ENCODE measurements at regions not wholly inside any gene's neighbourhood (a gene's known extent, or its start where the extent isn't known, plus 50 kb on each side); places are given as distances from the start of the nearest gene placed in this dataset.

DNA sequence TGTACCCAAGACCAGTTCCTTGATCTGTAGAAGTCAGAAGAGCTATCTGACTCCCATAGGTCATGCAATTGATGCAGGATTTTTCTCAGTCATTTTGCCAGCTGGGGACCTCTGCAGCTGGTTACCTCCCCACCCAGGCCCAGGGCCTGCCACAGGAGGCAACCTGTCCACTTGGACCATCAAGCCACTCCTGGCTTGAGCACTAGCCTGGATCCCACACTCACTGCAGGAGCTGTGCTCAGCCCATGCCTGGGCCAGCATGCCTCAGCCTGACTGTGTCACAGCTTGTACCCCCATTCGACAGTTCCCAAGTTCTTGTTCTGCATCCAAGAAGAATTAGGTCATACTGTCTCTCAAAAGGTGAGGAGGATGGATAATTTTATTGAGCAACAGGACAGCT lies 189.4 kb downstream of the PCDH17 start:
- BruUV-seq (replicated peaks), result no TSS peak
- WGBS (ENCODE audit: low lambda C conversion rate), result 9% methylated on average over 1 of the region's 1 CpG
- H3K27me3 ChIP-seq (ENCODE audit: control insufficient read depth in 1 of 2, insufficient read depth in 2 of 2, low read length in 2 of 2), result no peaks in the 10 kb centered on the region
- no peak overlapping the region for H3K27ac ChIP-seq (ENCODE audit: extremely low read length, insufficient read depth, low read length)
- no peaks in the 10 kb centered on the region for H4K20me1 ChIP-seq (ENCODE audit: insufficient read depth, low read length)
- intact Hi-C loops (cut with micrococcal nuclease; ENCODE audit: unreplicated experiment) (no loop called here), in situ Hi-C loops (cut with HindIII; ENCODE audit: extremely low pct_ligation_motif_present, low pct_unique_long_range_greater_than_20kb) (no loop called here)
- H3K4me3 ChIP-seq (replicated peaks in 1 of 3; ENCODE audit: insufficient read depth in 1 of 3, low read depth in 2 of 3, low read length in 3 of 3), result no peak overlapping the region
- H3K9ac ChIP-seq (ENCODE audit: insufficient read depth, low read depth, low read length), result no peak overlapping the region
- H3K9me3 ChIP-seq (ENCODE audit: low read length), result peaks cover 69% of the 10 kb centered on the region
- H2AFZ ChIP-seq (ENCODE audit: low read length), result no peak overlapping the region
- H3K4me2 ChIP-seq (ENCODE audit: low read depth, low read length), result no peak overlapping the region
- no peaks in the 10 kb centered on the region for H3K36me3 ChIP-seq (replicated peaks in 1 of 2; ENCODE audit: control insufficient read depth in 1 of 2, insufficient read depth in 2 of 2, low read length in 2 of 2)
- CTCF ChIA-PET (ENCODE audit: low intra/inter-chr PET ratio, low total read pairs), result no interaction called here
- no peak for FAIRE-seq
- H3K4me1 ChIP-seq (ENCODE audit: insufficient read depth, low read length), result no peaks in the 10 kb centered on the region
- no peak for DNase-seq (ENCODE audit: low spot score)
- POLR2A ChIA-PET, result no interaction called here
- TF ChIP-seq ZKSCAN1 (IDR thresholded peaks at IDR 0.05; ENCODE audit: low read length), result no peak
- TF ChIP-seq, protein P1, sequence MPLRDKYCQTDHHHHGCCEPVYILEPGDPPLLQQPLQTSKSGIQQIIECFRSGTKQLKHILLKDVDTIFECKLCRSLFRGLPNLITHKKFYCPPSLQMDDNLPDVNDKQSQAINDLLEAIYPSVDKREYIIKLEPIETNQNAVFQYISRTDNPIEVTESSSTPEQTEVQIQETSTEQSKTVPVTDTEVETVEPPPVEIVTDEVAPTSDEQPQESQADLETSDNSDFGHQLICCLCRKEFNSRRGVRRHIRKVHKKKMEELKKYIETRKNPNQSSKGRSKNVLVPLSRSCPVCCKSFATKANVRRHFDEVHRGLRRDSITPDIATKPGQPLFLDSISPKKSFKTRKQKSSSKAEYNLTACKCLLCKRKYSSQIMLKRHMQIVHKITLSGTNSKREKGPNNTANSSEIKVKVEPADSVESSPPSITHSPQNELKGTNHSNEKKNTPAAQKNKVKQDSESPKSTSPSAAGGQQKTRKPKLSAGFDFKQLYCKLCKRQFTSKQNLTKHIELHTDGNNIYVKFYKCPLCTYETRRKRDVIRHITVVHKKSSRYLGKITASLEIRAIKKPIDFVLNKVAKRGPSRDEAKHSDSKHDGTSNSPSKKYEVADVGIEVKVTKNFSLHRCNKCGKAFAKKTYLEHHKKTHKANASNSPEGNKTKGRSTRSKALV (CRISPR knock-in tag; IDR thresholded peaks at IDR 0.05), result no peak
- TF ChIP-seq, protein P2, sequence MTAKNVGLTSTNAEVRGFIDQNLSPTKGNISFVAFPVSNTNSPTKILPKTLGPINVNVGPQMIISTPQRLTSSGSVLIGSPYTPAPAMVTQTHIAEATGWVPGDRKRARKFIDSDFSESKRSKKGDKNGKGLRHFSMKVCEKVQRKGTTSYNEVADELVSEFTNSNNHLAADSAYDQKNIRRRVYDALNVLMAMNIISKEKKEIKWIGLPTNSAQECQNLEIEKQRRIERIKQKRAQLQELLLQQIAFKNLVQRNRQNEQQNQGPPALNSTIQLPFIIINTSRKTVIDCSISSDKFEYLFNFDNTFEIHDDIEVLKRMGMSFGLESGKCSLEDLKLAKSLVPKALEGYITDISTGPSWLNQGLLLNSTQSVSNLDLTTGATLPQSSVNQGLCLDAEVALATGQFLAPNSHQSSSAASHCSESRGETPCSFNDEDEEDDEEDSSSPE (CRISPR knock-in tag; IDR thresholded peaks at IDR 0.05), result no peak
- TF ChIP-seq EZH2 (conservative IDR thresholded peaks at IDR 0.05; ENCODE audit: low read depth, low read length), result no peak
- no peak for TF ChIP-seq ZNF33B (CRISPR knock-in tag; IDR thresholded peaks at IDR 0.05)
- TF ChIP-seq, protein P3, sequence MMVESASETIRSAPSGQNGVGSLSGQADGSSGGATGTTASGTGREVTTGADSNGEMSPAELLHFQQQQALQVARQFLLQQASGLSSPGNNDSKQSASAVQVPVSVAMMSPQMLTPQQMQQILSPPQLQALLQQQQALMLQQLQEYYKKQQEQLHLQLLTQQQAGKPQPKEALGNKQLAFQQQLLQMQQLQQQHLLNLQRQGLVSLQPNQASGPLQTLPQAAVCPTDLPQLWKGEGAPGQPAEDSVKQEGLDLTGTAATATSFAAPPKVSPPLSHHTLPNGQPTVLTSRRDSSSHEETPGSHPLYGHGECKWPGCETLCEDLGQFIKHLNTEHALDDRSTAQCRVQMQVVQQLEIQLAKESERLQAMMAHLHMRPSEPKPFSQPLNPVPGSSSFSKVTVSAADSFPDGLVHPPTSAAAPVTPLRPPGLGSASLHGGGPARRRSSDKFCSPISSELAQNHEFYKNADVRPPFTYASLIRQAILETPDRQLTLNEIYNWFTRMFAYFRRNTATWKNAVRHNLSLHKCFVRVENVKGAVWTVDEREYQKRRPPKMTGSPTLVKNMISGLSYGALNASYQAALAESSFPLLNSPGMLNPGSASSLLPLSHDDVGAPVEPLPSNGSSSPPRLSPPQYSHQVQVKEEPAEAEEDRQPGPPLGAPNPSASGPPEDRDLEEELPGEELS (CRISPR knock-in tag; IDR thresholded peaks at IDR 0.05), result no peak
- H3K79me2 ChIP-seq (ENCODE audit: insufficient read depth, low read length), result no peaks in the 10 kb centered on the region
- no peak for ATAC-seq

All from HepG2 (cell line).